Skeletal muscle tissue (tissue), 3 donors: ENCODE measurements at regions not wholly inside any gene's neighbourhood (a gene's known extent, or its start where the extent isn't known, plus 50 kb on each side); places are given as distances from the start of the nearest gene placed in this dataset.
A peak's percentile ranks its signal among the peaks of the same experiment; 100 is the strongest.

Source experiments
- H3K27ac ChIP-seq: one replicate; pipeline ENCODE4 v1.7.0; 2013; ENCODE audit warnings: mild to moderate bottlenecking, low read depth, low read length, inconsistent platforms
- H3K27me3 ChIP-seq, 3 donors: one replicate each; pipeline ENCODE4 v1.7.0; 2013; ENCODE audit warnings: low read length in 3 of 3; ENCODE audit not compliant: control insufficient read depth in 3 of 3, insufficient read depth in 3 of 3
- H3K36me3 ChIP-seq, 3 donors: one replicate each; pipeline ENCODE4 v1.7.0; 2013; ENCODE audit warnings: low read length in 3 of 3; ENCODE audit not compliant: control insufficient read depth in 3 of 3, insufficient read depth in 3 of 3
- H3K4me1 ChIP-seq, 3 donors: one replicate each; pipeline ENCODE4 v1.7.0; 2013; ENCODE audit warnings: low read length in 3 of 3, mild to moderate bottlenecking in 3 of 3; ENCODE audit not compliant: control insufficient read depth in 3 of 3, insufficient read depth in 3 of 3
- H3K4me3 ChIP-seq, 3 donors: one replicate each; pipeline ENCODE4 v1.7.0; 2013; ENCODE audit warnings: low read length in 3 of 3
- H3K9ac ChIP-seq, 3 donors: one replicate each; pipeline ENCODE4 v1.7.0; 2013; ENCODE audit warnings: low read length in 3 of 3, mild to moderate bottlenecking in 3 of 3, moderate library complexity in 2 of 3, low read depth in 1 of 3
- H3K9me3 ChIP-seq, 3 donors: one replicate each; pipeline ENCODE4 v1.7.0; 2013; ENCODE audit warnings: low read length in 3 of 3; ENCODE audit not compliant: control insufficient read depth in 3 of 3
- donor health status: Osteomylitis.

GRCh38 chr10:4672201-4672600, 153.8 kb upstream of the AKR1E2 start:
- H3K9ac ChIP-seq: peak overlapping the region in 1 of 3 donors; percentile 54
- no peaks in the 10 kb centered on the region for H3K9me3 ChIP-seq
- H3K4me1 ChIP-seq: peaks cover under 1 to 5% (median 2%) of the 10 kb centered on the region in 3 donors
- no peak overlapping the region for H3K4me3 ChIP-seq
- no peaks in the 10 kb centered on the region for H3K36me3 ChIP-seq
- H3K27me3 ChIP-seq: no peaks in the 10 kb centered on the region
- no peak overlapping the region for H3K27ac ChIP-seq

DNA sequence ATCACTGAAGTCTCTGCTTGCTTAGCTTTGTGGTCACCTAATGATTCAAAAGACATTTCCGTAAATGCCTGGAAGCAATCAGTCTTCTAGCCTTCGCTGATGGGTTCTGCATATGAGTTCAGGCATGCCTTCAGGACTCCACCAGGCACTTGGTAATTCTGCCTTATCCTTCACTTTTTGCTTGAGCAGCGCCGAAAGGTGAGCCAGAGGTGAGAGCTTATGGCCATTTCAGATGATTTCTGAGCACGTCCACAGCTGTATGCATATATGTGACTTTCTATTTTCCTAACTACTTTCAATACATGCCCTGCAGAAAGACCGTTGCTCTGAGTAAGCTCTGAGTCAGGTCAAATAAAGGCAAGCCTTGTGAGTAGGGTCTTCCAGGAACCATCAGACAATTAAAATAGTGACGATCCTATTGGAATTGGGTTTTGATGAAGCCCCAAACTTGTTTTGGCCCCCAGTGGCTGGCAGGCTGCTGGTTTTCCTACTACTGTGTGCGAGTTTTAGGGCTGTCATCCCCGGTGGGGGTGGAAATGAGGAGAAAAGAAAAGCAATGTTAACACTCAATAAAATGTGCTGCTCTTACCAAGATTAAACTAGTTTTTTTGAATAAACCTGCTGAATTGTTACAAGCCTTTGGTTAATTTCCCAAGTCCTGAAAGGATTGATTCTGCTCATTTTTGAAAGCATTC, 154.4 kb upstream of the AKR1E2 start:
- Histone ChIP-seq H3K4me3 (peak overlapping the region in 2 of 3 donors; percentile 23 to 44), H3K27ac (no peak overlapping the region), H3K9ac (peak overlapping the region in 1 of 3 donors; percentile 54), H3K36me3 (no peaks in the 10 kb centered on the region), H3K4me1 (peaks cover 0 to 5% (median 2%) of the 10 kb centered on the region in 3 donors), H3K27me3 (no peaks in the 10 kb centered on the region), H3K9me3 (no peaks in the 10 kb centered on the region)

GRCh38 chr10:4670737-4671136, 155.3 kb upstream of the AKR1E2 start:
- Histone ChIP-seq H3K4me1 (peaks cover 0 to 5% (median 2%) of the 10 kb centered on the region in 3 donors), H3K9ac (no peak overlapping the region), H3K9me3 (no peaks in the 10 kb centered on the region), H3K36me3 (no peaks in the 10 kb centered on the region), H3K27me3 (no peaks in the 10 kb centered on the region), H3K4me3 (no peak overlapping the region), H3K27ac (no peak overlapping the region)

GRCh38 chr10:4669585-4669984, 156.4 kb upstream of the AKR1E2 start:
- Histone ChIP-seq H3K9me3 (no peaks in the 10 kb centered on the region), H3K27ac (no peak overlapping the region), H3K4me3 (no peak overlapping the region), H3K36me3 (no peaks in the 10 kb centered on the region), H3K4me1 (peaks cover 0 to 5% (median 2%) of the 10 kb centered on the region in 3 donors), H3K27me3 (no peaks in the 10 kb centered on the region), H3K9ac (no peak overlapping the region)

- Histone ChIP-seq H3K4me3 (peak overlapping the region in 1 of 3 donors; percentile 25), H3K4me1 (peaks cover 31 to 32% (median 32%) of the 10 kb centered on the region in 3 donors), H3K9ac (peak overlapping the region; percentile 66 to 86 (median 73)), H3K9me3 (no peaks in the 10 kb centered on the region), H3K36me3 (no peaks in the 10 kb centered on the region), H3K27ac (peak overlapping the region; percentile 98), H3K27me3 (no peaks in the 10 kb centered on the region)
These were observed 162.6 kb upstream of the AKR1E2 start for GRCh38 chr10:4663162-4663992.

GRCh38 chr10:4662576-4663161, 163.3 kb upstream of the AKR1E2 start:
- Histone ChIP-seq H3K9ac (peak overlapping the region; percentile 66 to 86 (median 73)), H3K4me3 (peak overlapping the region; percentile 10 to 45 (median 42)), H3K4me1 (peaks cover 31 to 32% (median 32%) of the 10 kb centered on the region in 3 donors), H3K9me3 (no peaks in the 10 kb centered on the region), H3K36me3 (no peaks in the 10 kb centered on the region), H3K27ac (peak overlapping the region; percentile 98), H3K27me3 (no peaks in the 10 kb centered on the region)

DNA sequence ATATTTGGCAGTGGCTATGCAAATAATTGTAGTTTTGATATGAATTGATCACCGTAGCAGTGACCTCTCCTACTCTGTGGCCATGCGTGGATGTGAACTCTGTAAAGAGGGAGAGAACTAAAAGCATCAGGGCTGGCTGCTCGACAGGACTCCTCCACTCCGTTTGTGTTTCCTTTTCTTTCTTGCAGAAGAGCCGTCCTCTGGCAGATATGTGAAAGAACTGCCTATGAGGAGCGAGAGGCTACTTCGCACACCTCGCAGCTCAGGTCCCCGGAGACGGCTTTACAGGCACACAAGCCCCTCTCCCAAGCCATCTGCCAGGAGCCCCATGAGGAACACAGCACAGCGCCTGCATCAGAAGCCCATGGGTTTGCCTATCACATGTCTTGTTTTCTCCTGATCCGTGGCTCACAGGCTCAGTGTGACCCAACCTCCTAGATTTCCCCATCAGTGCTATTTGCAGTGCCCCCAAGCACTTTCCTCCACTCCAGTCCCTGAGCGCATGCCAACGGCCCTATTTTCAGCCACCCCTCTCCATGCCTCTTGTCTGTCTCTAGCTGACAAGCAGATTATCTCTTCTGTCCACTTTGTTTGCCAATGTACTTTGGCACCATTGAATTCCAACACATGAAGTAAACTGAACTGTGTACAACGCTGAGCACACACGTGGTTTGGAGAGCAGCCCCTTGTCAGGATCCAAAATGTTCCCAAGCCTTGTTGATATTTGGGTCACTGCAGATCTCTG, 164.3 kb upstream of the AKR1E2 start:
- Histone ChIP-seq H3K9ac (peak overlapping the region; percentile 73 to 86 (median 80)), H3K9me3 (no peaks in the 10 kb centered on the region), H3K4me3 (peak overlapping the region; percentile 45 to 65 (median 61)), H3K36me3 (no peaks in the 10 kb centered on the region), H3K27ac (peak overlapping the region; percentile 98), H3K27me3 (no peaks in the 10 kb centered on the region), H3K4me1 (peaks cover 31 to 32% (median 32%) of the 10 kb centered on the region in 3 donors)

GRCh38 chr10:4658777-4659176, 167.2 kb upstream of the AKR1E2 start:
- H3K36me3 ChIP-seq: no peaks in the 10 kb centered on the region
- H3K4me1 ChIP-seq: peaks cover 24 to 27% (median 25%) of the 10 kb centered on the region in 3 donors
- H3K27ac ChIP-seq: no peak overlapping the region
- no peaks in the 10 kb centered on the region for H3K27me3 ChIP-seq
- H3K9me3 ChIP-seq: no peaks in the 10 kb centered on the region
- H3K4me3 ChIP-seq: no peak overlapping the region
- H3K9ac ChIP-seq: no peak overlapping the region

DNA sequence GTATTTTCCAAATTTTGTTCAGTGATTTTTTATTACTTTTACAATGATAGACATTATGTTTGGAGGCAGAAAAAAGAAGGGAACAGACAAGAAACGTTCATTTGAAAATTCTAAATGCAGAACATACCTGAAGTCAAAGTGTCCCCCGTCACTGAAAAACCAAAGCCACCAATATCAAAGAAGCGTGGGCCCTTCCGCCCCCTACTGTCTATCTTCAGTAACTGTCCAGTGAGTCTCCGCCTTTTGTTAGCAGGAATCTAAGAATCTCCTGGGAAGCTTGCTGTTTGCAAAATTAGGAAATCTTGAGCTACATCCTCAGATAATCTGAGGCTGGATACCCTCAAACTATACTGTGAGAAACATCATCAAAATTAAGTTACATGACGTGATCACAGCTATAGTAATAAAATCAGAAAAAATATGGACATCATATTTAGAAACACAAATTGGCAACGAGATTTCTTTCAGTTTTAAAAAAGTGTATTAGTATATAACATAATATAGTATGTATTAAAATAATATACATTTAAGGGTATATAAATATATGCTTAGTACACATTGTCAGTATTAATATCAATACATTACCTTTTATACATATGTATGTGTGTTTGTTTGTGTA, 169.3 kb upstream of the AKR1E2 start:
- H3K9me3 ChIP-seq: no peaks in the 10 kb centered on the region
- no peak overlapping the region for H3K9ac ChIP-seq
- no peaks in the 10 kb centered on the region for H3K36me3 ChIP-seq
- H3K4me1 ChIP-seq: peaks cover 8 to 12% (median 8%) of the 10 kb centered on the region in 3 donors
- no peak overlapping the region for H3K27ac ChIP-seq
- H3K4me3 ChIP-seq: no peak overlapping the region
- no peaks in the 10 kb centered on the region for H3K27me3 ChIP-seq
